ENCODE measurements at regions not wholly inside any gene's neighbourhood (a gene's known extent, or its start where the extent isn't known, plus 50 kb on each side); places are given as distances from the start of the nearest gene placed in this dataset.

DNA sequence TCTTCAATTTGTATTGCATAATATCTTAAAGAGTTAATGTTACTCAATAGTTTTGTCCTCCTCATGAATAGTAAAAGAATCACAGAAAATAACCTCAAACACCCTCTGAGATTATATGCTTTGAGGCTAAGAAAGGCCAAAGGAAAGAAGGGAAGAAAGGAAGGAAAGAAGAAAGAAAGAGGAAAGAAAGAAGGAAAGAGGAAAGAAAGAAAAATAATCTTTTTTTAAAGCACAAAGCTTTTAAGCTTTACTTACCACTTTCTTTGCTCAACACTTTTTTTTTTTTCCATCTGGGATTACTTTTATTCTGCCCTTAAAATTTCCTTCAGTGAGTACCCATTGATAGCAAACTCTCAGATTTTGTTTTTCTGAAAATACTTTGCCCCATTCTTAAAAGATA lies 369.1 kb downstream of the FGF9 start:
- Histone ChIP-seq H2AFZ (ENCODE audit: low read length) (no peak overlapping the region), H4K20me1 (ENCODE audit: low read length) (no peaks in the 10 kb centered on the region), H3K4me2 (ENCODE audit: low read length) (no peak overlapping the region), H3K79me2 (ENCODE audit: low read length) (no peaks in the 10 kb centered on the region), H3K9ac (ENCODE audit: low read length) (no peak overlapping the region), H3K4me3 (ENCODE audit: low read length) (no peak overlapping the region), H3K27me3 (ENCODE audit: low read length) (no peaks in the 10 kb centered on the region), H3F3A (ENCODE audit: low read length, unreplicated experiment) (no peaks in the 10 kb centered on the region), H3K9me3 (ENCODE audit: low read length) (no peaks in the 10 kb centered on the region), H3K4me1 (ENCODE audit: insufficient read depth, low read length) (no peaks in the 10 kb centered on the region), H3K36me3 (ENCODE audit: low read depth, low read length) (no peaks in the 10 kb centered on the region), H3K9me2 (replicated peaks; ENCODE audit: low read length) (no peaks in the 10 kb centered on the region), H3K27ac (ENCODE audit: low read length) (no peak overlapping the region)
- TF ChIP-seq, protein P1, sequence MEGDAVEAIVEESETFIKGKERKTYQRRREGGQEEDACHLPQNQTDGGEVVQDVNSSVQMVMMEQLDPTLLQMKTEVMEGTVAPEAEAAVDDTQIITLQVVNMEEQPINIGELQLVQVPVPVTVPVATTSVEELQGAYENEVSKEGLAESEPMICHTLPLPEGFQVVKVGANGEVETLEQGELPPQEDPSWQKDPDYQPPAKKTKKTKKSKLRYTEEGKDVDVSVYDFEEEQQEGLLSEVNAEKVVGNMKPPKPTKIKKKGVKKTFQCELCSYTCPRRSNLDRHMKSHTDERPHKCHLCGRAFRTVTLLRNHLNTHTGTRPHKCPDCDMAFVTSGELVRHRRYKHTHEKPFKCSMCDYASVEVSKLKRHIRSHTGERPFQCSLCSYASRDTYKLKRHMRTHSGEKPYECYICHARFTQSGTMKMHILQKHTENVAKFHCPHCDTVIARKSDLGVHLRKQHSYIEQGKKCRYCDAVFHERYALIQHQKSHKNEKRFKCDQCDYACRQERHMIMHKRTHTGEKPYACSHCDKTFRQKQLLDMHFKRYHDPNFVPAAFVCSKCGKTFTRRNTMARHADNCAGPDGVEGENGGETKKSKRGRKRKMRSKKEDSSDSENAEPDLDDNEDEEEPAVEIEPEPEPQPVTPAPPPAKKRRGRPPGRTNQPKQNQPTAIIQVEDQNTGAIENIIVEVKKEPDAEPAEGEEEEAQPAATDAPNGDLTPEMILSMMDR (conservative IDR thresholded peaks at IDR 0.05; ENCODE audit: low read depth, low read length): no peak
- TF ChIP-seq EZH2phosphoT487 (IDR thresholded peaks at IDR 0.05; ENCODE audit: borderline replicate concordance, low read length): no peak
- ATAC-seq (no peak), DNase-seq (no peak)
- CTCF ChIA-PET: no interaction called here
- BruUV-seq (replicated peaks): no TSS peak
- POLR2A ChIA-PET (ENCODE audit: unreplicated experiment): no interaction called here
- intact Hi-C loops (cut with micrococcal nuclease): no loop called here

DNA sequence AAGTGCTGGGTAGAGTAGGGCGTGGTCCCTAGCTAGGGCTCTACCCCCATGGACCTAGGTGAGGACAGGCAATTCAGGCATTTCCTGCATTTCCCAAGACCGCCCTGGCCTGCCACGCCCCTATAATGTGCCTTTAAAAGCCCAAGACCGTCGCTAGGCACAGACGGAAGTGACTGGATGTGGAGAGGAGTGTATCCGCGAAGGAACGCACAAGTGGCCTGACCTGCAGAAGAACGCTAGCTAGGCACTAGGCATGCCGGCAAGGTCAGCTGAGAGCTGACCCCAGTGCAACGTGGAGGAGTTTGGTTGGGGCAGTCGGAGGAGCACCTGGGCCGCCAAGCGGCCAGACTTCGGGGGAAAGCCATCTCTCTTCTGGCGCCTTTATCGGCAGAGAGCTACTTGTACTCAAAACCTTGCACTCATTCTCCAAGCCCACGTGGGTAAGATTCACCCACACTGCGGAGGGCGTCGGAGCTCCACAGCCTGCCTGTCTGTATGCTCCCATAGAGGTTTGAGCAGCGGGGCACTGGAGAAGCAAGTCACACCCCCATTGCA lies 370.0 kb downstream of the FGF9 start:
- no peak overlapping the region for H3K9ac ChIP-seq (ENCODE audit: low read length)
- no peaks in the 10 kb centered on the region for H3K79me2 ChIP-seq (ENCODE audit: low read length)
- H3K4me1 ChIP-seq (ENCODE audit: insufficient read depth, low read length): no peaks in the 10 kb centered on the region
- no peaks in the 10 kb centered on the region for H3K9me3 ChIP-seq (ENCODE audit: low read length)
- ChIA-PET POLR2A (ENCODE audit: unreplicated experiment) (no interaction called here), CTCF (no interaction called here)
- no peaks in the 10 kb centered on the region for H3K36me3 ChIP-seq (ENCODE audit: low read depth, low read length)
- no peaks in the 10 kb centered on the region for H4K20me1 ChIP-seq (ENCODE audit: low read length)
- ATAC-seq (no peak), DNase-seq (no peak)
- H3F3A ChIP-seq (ENCODE audit: low read length, unreplicated experiment): no peaks in the 10 kb centered on the region
- H2AFZ ChIP-seq (ENCODE audit: low read length): no peak overlapping the region
- H3K27me3 ChIP-seq (ENCODE audit: low read length): no peaks in the 10 kb centered on the region
- H3K9me2 ChIP-seq (replicated peaks; ENCODE audit: low read length): no peaks in the 10 kb centered on the region
- intact Hi-C loops (cut with micrococcal nuclease): no loop called here
- no peak overlapping the region for H3K4me3 ChIP-seq (ENCODE audit: low read length)
- TF ChIP-seq, protein P1 (conservative IDR thresholded peaks at IDR 0.05; ENCODE audit: low read depth, low read length): no peak
- no peak for TF ChIP-seq EZH2 (IDR thresholded peaks at IDR 0.05; ENCODE audit: low read length, unreplicated experiment)
- no peak for TF ChIP-seq EZH2phosphoT487 (IDR thresholded peaks at IDR 0.05; ENCODE audit: borderline replicate concordance, low read length)
- no peak overlapping the region for H3K27ac ChIP-seq (ENCODE audit: low read length)
- no TSS peak for BruUV-seq (replicated peaks)
- H3K4me2 ChIP-seq (ENCODE audit: low read length): no peak overlapping the region

DNA sequence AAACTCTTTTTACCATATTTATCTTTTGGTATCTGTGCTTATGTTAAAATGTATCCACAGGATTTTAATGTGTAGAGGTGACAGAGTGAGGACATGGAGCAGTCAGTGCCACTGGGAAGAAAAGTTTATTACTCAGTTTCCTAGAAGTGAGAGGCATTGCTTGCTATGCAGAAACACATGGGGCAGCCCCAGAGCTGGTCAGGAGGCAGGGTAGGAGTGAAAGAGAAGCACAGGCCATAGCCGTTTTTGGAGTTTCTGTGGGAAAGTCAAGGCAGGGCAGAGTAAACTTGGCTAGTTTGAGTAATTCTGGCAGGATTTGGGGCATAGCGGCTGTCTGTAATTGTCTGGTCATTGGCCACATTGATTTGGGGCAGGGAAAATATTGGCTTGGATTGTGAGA lies 370.9 kb downstream of the FGF9 start:
- Histone ChIP-seq H3K4me2 (ENCODE audit: low read length) (no peak overlapping the region), H3K36me3 (ENCODE audit: low read depth, low read length) (no peaks in the 10 kb centered on the region), H3K27ac (ENCODE audit: low read length) (no peak overlapping the region), H4K20me1 (ENCODE audit: low read length) (no peaks in the 10 kb centered on the region), H3K9me2 (replicated peaks; ENCODE audit: low read length) (no peaks in the 10 kb centered on the region), H3F3A (ENCODE audit: low read length, unreplicated experiment) (no peaks in the 10 kb centered on the region), H3K4me3 (ENCODE audit: low read length) (no peak overlapping the region), H2AFZ (ENCODE audit: low read length) (no peak overlapping the region), H3K79me2 (ENCODE audit: low read length) (no peaks in the 10 kb centered on the region), H3K9me3 (ENCODE audit: low read length) (no peaks in the 10 kb centered on the region), H3K27me3 (ENCODE audit: low read length) (no peaks in the 10 kb centered on the region), H3K4me1 (ENCODE audit: insufficient read depth, low read length) (no peaks in the 10 kb centered on the region), H3K9ac (ENCODE audit: low read length) (no peak overlapping the region)
- no peak for ATAC-seq
- DNase-seq: no peak
- no TSS peak for BruUV-seq (replicated peaks)
- intact Hi-C loops (cut with micrococcal nuclease): no loop called here
- ChIA-PET CTCF (no interaction called here), POLR2A (ENCODE audit: unreplicated experiment) (no interaction called here)
- TF ChIP-seq EZH2 (IDR thresholded peaks at IDR 0.05; ENCODE audit: low read length, unreplicated experiment) (no peak), EZH2phosphoT487 (IDR thresholded peaks at IDR 0.05; ENCODE audit: borderline replicate concordance, low read length) (no peak)
- TF ChIP-seq, protein P1 (conservative IDR thresholded peaks at IDR 0.05; ENCODE audit: low read depth, low read length): no peak
